Testis (tissue), 2 donors: ENCODE measurements at regions not wholly inside any gene's neighbourhood (a gene's known extent, or its start where the extent isn't known, plus 50 kb on each side); places are given as distances from the start of the nearest gene placed in this dataset.

Source experiments
- DNase-seq: peaks from one replicate; pipeline ENCODE4 v3.0.0-alpha.2; 2019
- H3K27ac ChIP-seq, 2 donors: fragments of 200-600 bp; sonication (generic); one replicate each; pipeline ENCODE4 v1.5.1; 2019
- H3K27me3 ChIP-seq: fragments of 200-600 bp; sonication (generic); one replicate; pipeline ENCODE4 v1.5.1; 2019
- H3K36me3 ChIP-seq: fragments of 200-600 bp; sonication (generic); one replicate; pipeline ENCODE4 v1.5.1; 2017; ENCODE audit warnings: low read depth; ENCODE audit errors: missing control alignments
- H3K4me1 ChIP-seq: fragments of 200-600 bp; sonication (generic); one replicate; pipeline ENCODE4 v1.5.1; 2019
- H3K4me3 ChIP-seq, 2 donors: fragments of 200-600 bp; sonication (generic); one replicate each; pipeline ENCODE4 v1.5.1; 2017 to 2019
- H3K9me3 ChIP-seq: fragments of 200-600 bp; sonication (generic); one replicate; pipeline ENCODE4 v1.5.1; 2017
- POLR2A ChIP-seq: fragments of 450-650 bp; IDR thresholded peaks from one replicate; pipeline ENCODE4 v1.6.1; 2017; ENCODE audit warnings: antibody characterized with exemption, mild to moderate bottlenecking, moderate library complexity
- WGBS, 2 donors: methylation state at CpG; one replicate each; pipeline ENCODE4 v1.1.5; 2018; 5-methylcytosine and 5-hydroxymethylcytosine counted together
- intact Hi-C: fragments of 100-400 bp; cut with DNase I; formaldehyde crosslinking; loops from one replicate; pipeline ENCODE4 v1.15.1; 2023; ENCODE audit warnings: low total_unique reads
- TF ChIP-seq, protein P1 (sequence below), 3 experiments: fragments of 450-650 bp in 2 of 3; fragments of 200-600 bp in 1 of 3; sonication (generic) in 1 of 3; IDR thresholded peaks; one replicate each; pipeline ENCODE4 v1.5.1; 2016 to 2019; ENCODE audit warnings: antibody characterized with exemption in 3 of 3, mild to moderate bottlenecking in 2 of 3, moderate library complexity in 1 of 3

DNA sequence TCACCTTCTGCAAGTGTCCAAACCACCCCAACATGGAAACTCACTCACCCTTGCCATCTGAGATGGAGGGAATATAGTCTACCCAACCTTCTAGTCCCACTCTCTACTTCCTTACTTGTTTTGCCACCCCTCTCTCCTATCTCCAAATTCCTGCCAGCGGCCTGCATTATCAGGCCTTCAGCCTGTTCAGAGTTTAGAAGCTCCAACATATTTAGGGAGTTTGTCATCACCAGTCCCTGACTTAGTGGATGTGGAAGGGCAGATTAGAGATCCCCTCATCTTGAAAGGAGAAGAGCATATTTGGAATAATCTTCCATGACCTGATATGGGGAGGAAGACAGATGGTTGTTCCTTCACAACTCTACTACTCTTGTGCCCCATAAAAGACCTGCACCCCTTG lies 281.4 kb upstream of the MAP3K7 start:
- H3K27ac ChIP-seq: no peak overlapping the region
- DNase-seq: no peak
- TF ChIP-seq, protein P1, sequence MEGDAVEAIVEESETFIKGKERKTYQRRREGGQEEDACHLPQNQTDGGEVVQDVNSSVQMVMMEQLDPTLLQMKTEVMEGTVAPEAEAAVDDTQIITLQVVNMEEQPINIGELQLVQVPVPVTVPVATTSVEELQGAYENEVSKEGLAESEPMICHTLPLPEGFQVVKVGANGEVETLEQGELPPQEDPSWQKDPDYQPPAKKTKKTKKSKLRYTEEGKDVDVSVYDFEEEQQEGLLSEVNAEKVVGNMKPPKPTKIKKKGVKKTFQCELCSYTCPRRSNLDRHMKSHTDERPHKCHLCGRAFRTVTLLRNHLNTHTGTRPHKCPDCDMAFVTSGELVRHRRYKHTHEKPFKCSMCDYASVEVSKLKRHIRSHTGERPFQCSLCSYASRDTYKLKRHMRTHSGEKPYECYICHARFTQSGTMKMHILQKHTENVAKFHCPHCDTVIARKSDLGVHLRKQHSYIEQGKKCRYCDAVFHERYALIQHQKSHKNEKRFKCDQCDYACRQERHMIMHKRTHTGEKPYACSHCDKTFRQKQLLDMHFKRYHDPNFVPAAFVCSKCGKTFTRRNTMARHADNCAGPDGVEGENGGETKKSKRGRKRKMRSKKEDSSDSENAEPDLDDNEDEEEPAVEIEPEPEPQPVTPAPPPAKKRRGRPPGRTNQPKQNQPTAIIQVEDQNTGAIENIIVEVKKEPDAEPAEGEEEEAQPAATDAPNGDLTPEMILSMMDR (IDR thresholded peaks at IDR 0.05): no peak
- TF ChIP-seq POLR2A: no peak
- no peaks in the 10 kb centered on the region for H3K27me3 ChIP-seq
- H3K4me1 ChIP-seq: no peaks in the 10 kb centered on the region
- H3K36me3 ChIP-seq: no peaks in the 10 kb centered on the region
- H3K4me3 ChIP-seq: no peak overlapping the region
- intact Hi-C loops: no loop called here
- no peaks in the 10 kb centered on the region for H3K9me3 ChIP-seq
- 90 to 100% methylated on average over 1 of the region's 1 CpG for WGBS, 2 donors

DNA sequence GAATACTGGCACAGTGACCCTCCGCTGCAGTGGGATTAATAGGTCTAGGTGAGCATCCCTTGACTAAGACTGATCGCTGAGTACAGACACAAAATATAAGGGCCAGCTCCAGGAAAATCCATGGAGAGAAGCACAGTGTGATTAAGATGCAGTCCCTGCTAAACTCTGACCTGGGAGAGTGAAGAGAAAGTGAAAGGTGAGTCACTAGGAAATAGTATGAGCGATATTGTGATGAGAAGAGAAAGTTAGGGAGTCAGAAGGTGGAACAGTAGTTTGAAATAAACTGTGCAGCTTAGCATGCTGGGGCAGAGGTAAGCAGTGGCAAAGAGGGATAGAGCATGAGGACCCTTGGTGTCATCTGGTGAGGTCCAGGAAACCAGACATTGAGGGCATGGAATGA lies 278.6 kb upstream of the MAP3K7 start:
- TF ChIP-seq POLR2A: no peak
- TF ChIP-seq, protein P1 (IDR thresholded peaks at IDR 0.05): no peak
- Histone ChIP-seq H3K4me1 (no peaks in the 10 kb centered on the region), H3K9me3 (no peaks in the 10 kb centered on the region), H3K4me3 (no peak overlapping the region), H3K36me3 (no peaks in the 10 kb centered on the region), H3K27me3 (no peaks in the 10 kb centered on the region), H3K27ac (no peak overlapping the region)
- DNase-seq: no peak
- intact Hi-C loops: no loop called here
- 86 to 92% methylated on average over 3 of the region's 3 CpGs for WGBS, 2 donors

DNA sequence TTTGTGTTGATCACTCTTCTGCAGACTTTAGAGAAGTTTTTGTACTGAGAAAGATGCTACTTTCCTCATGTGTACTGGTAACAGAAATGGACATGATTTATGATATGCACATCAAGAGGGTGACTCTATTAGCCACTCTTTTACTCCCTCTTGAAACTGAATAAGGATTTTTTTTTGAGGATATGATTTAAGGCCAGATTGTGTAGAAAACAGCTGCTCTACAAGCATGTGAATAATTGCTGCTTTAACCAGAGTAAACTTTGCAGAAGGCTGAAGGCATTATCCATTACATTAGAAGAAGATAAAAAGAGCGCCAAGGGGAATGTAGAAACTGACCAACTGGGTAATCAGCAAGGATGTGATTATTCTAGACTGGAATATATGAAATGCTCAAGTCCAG lies 276.2 kb upstream of the MAP3K7 start:
- intact Hi-C loops: no loop called here
- Histone ChIP-seq H3K27me3 (no peaks in the 10 kb centered on the region), H3K9me3 (no peaks in the 10 kb centered on the region), H3K36me3 (no peaks in the 10 kb centered on the region), H3K4me1 (no peaks in the 10 kb centered on the region), H3K27ac (no peak overlapping the region), H3K4me3 (no peak overlapping the region)
- TF ChIP-seq POLR2A: no peak
- TF ChIP-seq, protein P1 (IDR thresholded peaks at IDR 0.05): no peak
- DNase-seq: no peak
- 88 to 100% methylated on average over 1 of the region's 1 CpG for WGBS, 2 donors

DNA sequence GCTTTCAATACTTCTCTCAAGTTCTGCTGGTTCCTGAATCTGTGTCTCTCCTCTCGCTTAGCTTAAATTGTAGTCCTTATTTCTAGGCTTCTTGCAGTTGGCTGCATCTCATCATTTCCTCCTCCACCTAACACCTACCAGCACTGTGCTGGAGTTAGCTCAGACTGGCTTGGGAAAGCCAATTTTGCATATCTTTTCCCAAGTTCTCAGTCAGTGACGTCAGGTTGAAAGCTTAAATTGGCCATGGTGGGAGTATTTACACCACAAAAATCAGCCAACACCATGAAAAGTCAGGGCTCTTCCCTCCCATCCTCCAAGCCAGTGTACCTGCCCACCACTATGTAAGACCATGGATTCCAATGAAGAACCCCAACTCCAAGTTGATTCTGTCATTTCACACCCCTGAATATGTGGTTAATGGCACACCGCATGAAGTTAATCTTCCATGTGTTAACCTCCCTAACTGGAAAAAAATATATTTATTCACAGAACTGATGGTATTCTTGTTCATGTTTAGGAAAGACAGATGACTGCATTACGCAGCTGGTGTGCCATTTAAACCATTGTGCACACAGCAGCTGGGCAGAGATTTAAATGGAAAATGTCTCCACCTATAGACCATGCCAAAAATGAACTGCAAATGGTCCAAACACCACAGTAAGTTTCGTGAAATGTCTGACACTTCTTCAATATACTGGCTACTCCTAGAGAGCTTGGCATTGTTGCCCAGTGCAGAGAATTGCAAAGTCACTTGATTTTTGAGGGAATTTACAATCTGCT lies 274.1 kb upstream of the MAP3K7 start:
- H3K27ac ChIP-seq: no peak overlapping the region
- DNase-seq: no peak
- H3K27me3 ChIP-seq: no peaks in the 10 kb centered on the region
- H3K4me1 ChIP-seq: no peaks in the 10 kb centered on the region
- no peaks in the 10 kb centered on the region for H3K9me3 ChIP-seq
- WGBS, 2 donors: 87 to 88% methylated on average over 5 of the region's 5 CpGs
- intact Hi-C loops: no loop called here
- no peak overlapping the region for H3K4me3 ChIP-seq
- TF ChIP-seq POLR2A: no peak
- TF ChIP-seq, protein P1 (IDR thresholded peaks at IDR 0.05): no peak
- H3K36me3 ChIP-seq: no peaks in the 10 kb centered on the region

DNA sequence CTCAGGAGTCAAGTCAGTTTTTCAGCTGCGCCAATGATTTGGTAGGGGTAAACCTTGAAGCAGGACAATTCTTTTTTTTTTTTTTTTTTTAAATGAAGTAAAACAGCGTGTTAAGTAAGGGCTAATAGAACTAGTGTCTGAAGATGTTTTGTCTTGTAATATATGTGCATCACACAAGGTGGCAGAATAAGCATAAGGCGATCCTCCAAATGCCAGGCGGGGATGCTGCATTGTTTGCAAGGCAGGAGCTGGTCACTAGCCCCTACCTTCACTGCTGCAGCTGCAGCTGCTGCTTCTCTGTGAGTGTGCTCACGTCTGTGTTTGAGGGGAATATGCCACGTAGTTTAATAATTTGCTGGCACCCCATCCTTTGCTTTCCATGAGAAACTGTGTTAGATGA lies 272.7 kb upstream of the MAP3K7 start:
- TF ChIP-seq POLR2A: no peak
- TF ChIP-seq, protein P1 (IDR thresholded peaks at IDR 0.05): no peak
- Histone ChIP-seq H3K27me3 (no peaks in the 10 kb centered on the region), H3K9me3 (no peaks in the 10 kb centered on the region), H3K4me3 (no peak overlapping the region), H3K27ac (no peak overlapping the region), H3K36me3 (no peaks in the 10 kb centered on the region), H3K4me1 (no peaks in the 10 kb centered on the region)
- WGBS, 2 donors: 46 to 55% methylated on average over 6 of the region's 6 CpGs
- DNase-seq: no peak
- intact Hi-C loops: no loop called here
